Nephron progenitor cell (in vitro differentiated cells): ENCODE measurements at regions not wholly inside any gene's neighbourhood (a gene's known extent, or its start where the extent isn't known, plus 50 kb on each side); places are given as distances from the start of the nearest gene placed in this dataset.

Experiments
- DNase-seq: peaks from one replicate; pipeline ENCODE4 v3.0.0; 2021
- H3K27ac Mint-ChIP-seq: 2 replicates; pipeline ENCODE4 v1.8.0; 2021; ENCODE audit warnings: mild to moderate bottlenecking, moderate library complexity, mixed read lengths
- H3K27me3 Mint-ChIP-seq: 2 replicates; pipeline ENCODE4 v1.8.0; 2021; ENCODE audit warnings: mild to moderate bottlenecking, low read depth, mixed read lengths; ENCODE audit not compliant: poor library complexity
- H3K36me3 Mint-ChIP-seq: 2 replicates; pipeline ENCODE4 v1.8.0; 2021; ENCODE audit warnings: low read depth, mixed read lengths
- H3K4me1 Mint-ChIP-seq: 2 replicates; pipeline ENCODE4 v1.8.0; 2021; ENCODE audit warnings: mixed read lengths
- H3K4me3 Mint-ChIP-seq: 2 replicates; pipeline ENCODE4 v1.8.0; 2021; ENCODE audit warnings: mild to moderate bottlenecking, moderate library complexity, mixed read lengths
- H3K9me3 Mint-ChIP-seq: 2 replicates; pipeline ENCODE4 v1.8.0; 2021; ENCODE audit warnings: mild to moderate bottlenecking, moderate library complexity, mixed read lengths
- CTCF ChIP-seq: fragments of 200-600 bp; sonication (generic); IDR thresholded peaks from 2 replicates; pipeline ENCODE4 v1.5.0; 2021; ENCODE audit warnings: antibody characterized with exemption

GRCh38 chr5:92086059-92086811, 703.1 kb upstream of the ARRDC3 start:
- Mint-ChIP-seq H3K9me3 (no peaks in the 10 kb centered on the region), H3K27me3 (peaks cover 4% of the 10 kb centered on the region), H3K4me1 (no peaks in the 10 kb centered on the region), H3K27ac (no peak overlapping the region), H3K36me3 (no peaks in the 10 kb centered on the region), H3K4me3 (no peak overlapping the region)
- TF ChIP-seq CTCF: no peak
- no peak for DNase-seq

- no peak for TF ChIP-seq CTCF
- H3K36me3 Mint-ChIP-seq: no peaks in the 10 kb centered on the region
- no peaks in the 10 kb centered on the region for H3K9me3 Mint-ChIP-seq
- no peaks in the 10 kb centered on the region for H3K4me1 Mint-ChIP-seq
- H3K27ac Mint-ChIP-seq: no peak overlapping the region
- DNase-seq: no peak
- H3K4me3 Mint-ChIP-seq: no peak overlapping the region
- H3K27me3 Mint-ChIP-seq: no peaks in the 10 kb centered on the region
Observed at GRCh38 chr5:92081958-92082712, 699.0 kb upstream of the ARRDC3 start.

- H3K27ac Mint-ChIP-seq: no peak overlapping the region
- DNase-seq: no peak
- TF ChIP-seq CTCF: no peak
- H3K27me3 Mint-ChIP-seq: no peaks in the 10 kb centered on the region
- no peaks in the 10 kb centered on the region for H3K4me1 Mint-ChIP-seq
- H3K36me3 Mint-ChIP-seq: no peaks in the 10 kb centered on the region
- H3K9me3 Mint-ChIP-seq: no peaks in the 10 kb centered on the region
- H3K4me3 Mint-ChIP-seq: no peak overlapping the region
Observed at GRCh38 chr5:92070786-92071185, 687.7 kb upstream of the ARRDC3 start.

GRCh38 chr5:92064993-92065392, 681.9 kb upstream of the ARRDC3 start:
- no peaks in the 10 kb centered on the region for H3K36me3 Mint-ChIP-seq
- no peak for DNase-seq

GRCh38 chr5:92051741-92052140, 668.6 kb upstream of the ARRDC3 start:
- no peak for TF ChIP-seq CTCF
- peaks cover 10% of the 10 kb centered on the region for H3K27me3 Mint-ChIP-seq
- no peaks in the 10 kb centered on the region for H3K4me1 Mint-ChIP-seq
- no peak overlapping the region for H3K27ac Mint-ChIP-seq
- no peak for DNase-seq
- no peaks in the 10 kb centered on the region for H3K36me3 Mint-ChIP-seq
- H3K9me3 Mint-ChIP-seq: peaks cover 3% of the 10 kb centered on the region
- no peak overlapping the region for H3K4me3 Mint-ChIP-seq

More at GRCh38 chr5:92064993-92065392, 681.9 kb upstream of the ARRDC3 start:
- Mint-ChIP-seq H3K9me3 (no peaks in the 10 kb centered on the region), H3K4me3 (no peak overlapping the region), H3K27ac (no peak overlapping the region), H3K27me3 (no peaks in the 10 kb centered on the region), H3K4me1 (no peaks in the 10 kb centered on the region)
- TF ChIP-seq CTCF: no peak
